ENCODE measurements at regions not wholly inside any gene's neighbourhood (a gene's known extent, or its start where the extent isn't known, plus 50 kb on each side); places are given as distances from the start of the nearest gene placed in this dataset.

- H3K9me3 ChIP-seq = no peaks in the 10 kb centered on the region
- no peak overlapping the region for H3K4me3 ChIP-seq
- H3K27ac ChIP-seq = no peak overlapping the region
- DNase-seq = no peak
- no peak for TF ChIP-seq POLR2A (IDR thresholded peaks at IDR 0.05)
- TF ChIP-seq CTCF (IDR thresholded peaks at IDR 0.05) = no peak
- H3K27me3 ChIP-seq = no peaks in the 10 kb centered on the region
- H3K36me3 ChIP-seq = no peaks in the 10 kb centered on the region
- peaks cover 0 to 16% (median under 1%) of the 10 kb centered on the region in 4 donors for H3K4me1 ChIP-seq
- no peak for ATAC-seq
- intact Hi-C loops (cut with DNase I) = no loop called here
These were observed 141.7 kb upstream of the OSR1 start for GRCh38 chr2:19500126-19500525.

- 63% methylated on average over 3 of the region's 5 CpGs for WGBS (ENCODE audit: insufficient coverage, low coverage, low lambda C conversion rate, missing lambda C conversion rate)
- ATAC-seq = no peak
- DNase-seq = no peak
- H3K27me3 ChIP-seq = no peaks in the 10 kb centered on the region
- H3K27ac ChIP-seq = no peak overlapping the region
- H3K36me3 ChIP-seq = no peaks in the 10 kb centered on the region
- H3K4me3 ChIP-seq = no peak overlapping the region
- no peak for TF ChIP-seq POLR2A (IDR thresholded peaks at IDR 0.05)
- TF ChIP-seq CTCF (IDR thresholded peaks at IDR 0.05) = no peak
- H3K9me3 ChIP-seq = no peaks in the 10 kb centered on the region
- H3K4me1 ChIP-seq = no peaks in the 10 kb centered on the region
- intact Hi-C loops (cut with DNase I) = no loop called here
These were observed 138.2 kb upstream of the OSR1 start for GRCh38 chr2:19496646-19497045.

GRCh38 chr2:19494241-19494640 lies 135.8 kb upstream of the OSR1 start:
- intact Hi-C loops (cut with DNase I) = no loop called here
- H3K27ac ChIP-seq = no peak overlapping the region
- no peaks in the 10 kb centered on the region for H3K36me3 ChIP-seq
- no peak for TF ChIP-seq CTCF (IDR thresholded peaks at IDR 0.05)
- no peak for TF ChIP-seq POLR2A (IDR thresholded peaks at IDR 0.05)
- H3K4me1 ChIP-seq = no peaks in the 10 kb centered on the region
- no peak overlapping the region for H3K4me3 ChIP-seq
- H3K9me3 ChIP-seq = no peaks in the 10 kb centered on the region
- ATAC-seq (peak in 1 of 4 donors; percentile 43), DNase-seq (no peak)
- no peaks in the 10 kb centered on the region for H3K27me3 ChIP-seq
- WGBS (ENCODE audit: insufficient coverage, low coverage, low lambda C conversion rate, missing lambda C conversion rate) = 92% methylated on average over 4 of the region's 4 CpGs

- 55% methylated on average over 3 of the region's 3 CpGs for WGBS (ENCODE audit: insufficient coverage, low coverage, low lambda C conversion rate, missing lambda C conversion rate)
- intact Hi-C loops (cut with DNase I) = no loop called here
These were observed 133.4 kb upstream of the OSR1 start for GRCh38 chr2:19491796-19492195.

More at GRCh38 chr2:19491796-19492195, 133.4 kb upstream of the OSR1 start:
- H3K4me3 ChIP-seq = no peak overlapping the region
- no peak for TF ChIP-seq CTCF (IDR thresholded peaks at IDR 0.05)
- TF ChIP-seq POLR2A (IDR thresholded peaks at IDR 0.05) = no peak
- DNase-seq = no peak
- H3K36me3 ChIP-seq = no peaks in the 10 kb centered on the region
- no peaks in the 10 kb centered on the region for H3K27me3 ChIP-seq
- no peaks in the 10 kb centered on the region for H3K9me3 ChIP-seq
- ATAC-seq = no peak
- H3K4me1 ChIP-seq = no peaks in the 10 kb centered on the region
- no peak overlapping the region for H3K27ac ChIP-seq

All from right lobe of liver (tissue), 6 donors.